HPDE6-E6E7 (cell line): ENCODE measurements at regions not wholly inside any gene's neighbourhood (a gene's known extent, or its start where the extent isn't known, plus 50 kb on each side); places are given as distances from the start of the nearest gene placed in this dataset.

ENCODE experiments used
- DNase-seq: peaks from one replicate; pipeline ENCODE4 v3.0.0; 2011; ENCODE audit warnings: missing footprints; ENCODE audit errors: extremely low spot score

DNA sequence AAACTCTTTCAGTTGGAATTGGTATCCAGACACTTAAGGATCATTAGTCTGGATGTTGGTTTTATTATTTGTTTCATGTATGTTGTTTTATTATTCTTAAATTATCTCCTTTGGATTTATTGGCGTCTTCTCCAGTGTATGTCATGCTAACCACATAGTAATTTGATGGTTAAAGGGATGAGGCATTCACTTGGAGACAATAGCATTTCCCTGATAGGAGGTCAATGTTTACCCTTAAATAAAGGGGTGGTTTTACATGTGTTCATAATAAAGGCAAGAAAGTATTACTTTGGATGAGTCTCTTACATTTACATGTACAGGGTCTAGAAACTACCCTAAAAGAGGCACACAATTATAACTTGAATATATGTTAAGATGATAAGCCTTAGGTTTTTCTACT is 51.2 kb upstream of the RNF144B start:
- DNase-seq: no peak

DNA sequence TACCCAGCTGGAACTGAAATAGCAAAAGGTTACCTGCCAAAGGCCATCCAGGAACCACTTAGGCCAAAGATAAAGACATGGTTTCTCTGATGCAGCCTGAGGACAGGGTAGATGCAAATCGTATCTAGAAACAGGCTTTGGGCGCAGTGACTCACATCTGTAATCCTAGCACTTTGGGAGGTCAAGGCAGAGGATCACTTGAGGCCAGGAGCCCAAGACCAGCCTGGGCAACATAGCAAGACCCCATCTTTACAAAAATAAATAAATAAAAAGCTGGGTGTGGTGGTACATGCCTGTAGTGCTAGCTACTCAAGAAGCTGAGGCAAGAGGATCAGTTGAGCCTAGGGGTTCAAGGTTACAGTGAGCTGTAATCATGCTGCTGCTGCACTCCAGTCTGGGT is 52.9 kb upstream of the RNF144B start:
- DNase-seq: no peak

DNA sequence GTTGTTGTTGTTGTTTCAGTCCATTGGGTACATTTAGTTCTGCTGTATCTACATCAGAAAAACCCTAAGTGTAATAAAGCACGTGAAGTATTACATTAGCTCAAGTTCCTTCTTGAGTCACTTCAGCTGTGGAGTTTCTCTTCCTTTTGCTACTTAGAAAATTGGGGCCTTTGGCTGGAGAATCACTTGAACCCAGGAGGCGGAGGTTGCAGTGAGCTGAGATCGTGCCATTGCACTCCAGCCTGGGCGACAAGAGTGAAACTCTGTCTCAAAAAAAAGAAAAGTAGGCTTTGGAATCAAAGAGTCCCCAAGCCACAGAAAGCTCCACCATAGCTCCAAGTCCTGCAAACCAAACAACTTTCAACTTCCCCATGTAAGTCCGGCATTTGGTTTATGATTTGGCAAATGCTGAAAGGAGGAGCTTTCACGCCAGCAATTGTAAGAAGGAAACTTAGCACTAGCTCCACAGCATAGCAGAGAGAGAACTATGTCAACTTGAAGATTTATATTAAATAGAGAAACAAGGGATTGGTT is 56.5 kb upstream of the RNF144B start:
- no peak for DNase-seq

GRCh38 chr6:18329776-18330175 is 57.4 kb upstream of the RNF144B start:
- no peak for DNase-seq

- no peak for DNase-seq
Measured at GRCh38 chr6:18328540-18328939, 58.6 kb upstream of the RNF144B start.

- no peak for DNase-seq
Measured at GRCh38 chr6:18328070-18328469, 59.1 kb upstream of the RNF144B start.

GRCh38 chr6:18327626-18328025 is 59.5 kb upstream of the RNF144B start:
- DNase-seq: no peak

GRCh38 chr6:18326980-18327379 is 60.2 kb upstream of the RNF144B start:
- no peak for DNase-seq

DNA sequence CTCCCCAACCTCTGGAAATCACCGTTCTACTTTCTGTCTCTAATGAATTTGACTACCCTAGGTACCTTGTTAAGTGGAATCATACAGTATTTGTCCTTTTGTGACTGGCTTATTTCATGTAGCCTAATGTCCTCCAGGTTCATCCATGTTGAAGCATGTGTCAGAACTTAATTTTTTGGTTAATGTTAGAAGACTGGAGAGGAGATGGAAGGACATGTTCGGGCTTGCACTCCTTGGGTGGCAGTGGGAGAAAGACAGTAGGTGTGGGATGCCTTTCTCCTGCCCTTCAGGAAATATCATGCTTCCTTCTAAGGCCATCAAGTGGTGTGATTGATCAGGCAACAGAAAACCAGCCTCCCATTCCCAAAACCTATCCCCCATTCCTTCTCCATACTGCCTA is 61.1 kb upstream of the RNF144B start:
- no peak for DNase-seq

GRCh38 chr6:18324706-18325042 is 60.3 kb upstream of the DEK start:
- DNase-seq: no peak

DNA sequence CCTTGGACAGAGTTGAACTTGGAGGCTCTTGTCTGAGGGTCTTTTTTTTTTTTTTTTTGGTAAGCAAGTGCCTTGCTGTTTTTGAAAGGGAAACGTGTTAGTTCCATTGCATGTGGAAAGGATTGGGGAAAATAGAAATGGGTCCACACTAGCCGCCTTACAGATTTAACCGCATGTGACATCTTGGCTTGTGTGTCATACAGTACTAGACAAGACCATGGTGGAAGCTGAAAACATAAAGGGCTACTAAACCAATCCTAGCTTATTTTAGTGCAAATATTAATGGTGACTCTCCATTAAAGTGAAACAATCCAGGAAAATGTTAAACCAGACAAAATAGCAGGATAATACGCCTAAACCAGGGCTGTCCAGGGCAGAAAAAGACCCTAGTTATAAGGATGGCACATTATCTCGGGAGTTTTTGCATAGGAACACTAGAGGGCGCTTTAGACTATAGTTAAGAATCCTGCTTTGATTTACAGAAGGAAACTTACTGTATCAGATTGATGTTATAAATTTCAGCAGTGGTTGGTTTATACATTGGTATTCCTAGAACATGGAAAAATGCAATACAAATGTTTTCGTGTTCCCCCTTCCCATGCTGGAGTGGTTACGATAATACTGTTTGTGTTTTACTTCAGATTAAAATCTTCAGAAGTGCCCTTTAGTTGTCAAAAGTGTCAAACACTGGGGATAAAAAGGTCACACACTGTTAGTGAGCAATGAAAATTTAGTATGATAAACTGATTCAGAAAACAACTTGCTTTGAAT is 59.8 kb upstream of the DEK start:
- peak; percentile 44 for DNase-seq

- DNase-seq: no peak
Measured at GRCh38 chr6:18317850-18318249, 53.5 kb upstream of the DEK start.

- no peak for DNase-seq
Measured at GRCh38 chr6:18314317-18314997, 50.1 kb upstream of the DEK start.
